Psoas muscle (tissue), 7 donors: ENCODE measurements at regions not wholly inside any gene's neighbourhood (a gene's known extent, or its start where the extent isn't known, plus 50 kb on each side); places are given as distances from the start of the nearest gene placed in this dataset.
A peak's percentile ranks its signal among the peaks of the same experiment; 100 is the strongest.

ENCODE experiments used
- ATAC-seq, 4 donors: fragments of 200-7000 bp; cut with Tn5 transposase; one replicate each; pipeline ENCODE4 v1.9.1; 2020; ENCODE audit warnings: moderate library complexity in 3 of 4, mild to moderate bottlenecking in 2 of 4
- DNase-seq, 2 donors: peaks; one replicate each; pipeline ENCODE4 v3.0.0-alpha.2; 2020
- H3K27ac ChIP-seq: fragments of 200-600 bp; one replicate; pipeline ENCODE4 v1.8.0; 2022
- H3K27me3 ChIP-seq, 3 donors: fragments of 200-600 bp in 1 of 3; one replicate each; pipeline versions ENCODE4 v1.6.1 to v1.8.0; 2013 to 2022; ENCODE audit warnings: low read length in 2 of 3, mild to moderate bottlenecking in 2 of 3, moderate library complexity in 1 of 3; ENCODE audit not compliant: insufficient read depth in 3 of 3
- H3K36me3 ChIP-seq, 2 donors: fragments of 200-600 bp in 1 of 2; one replicate each; pipeline versions ENCODE4 v1.6.1 to v1.8.0; 2013 to 2022; ENCODE audit warnings: low read depth in 1 of 2, mild to moderate bottlenecking in 1 of 2, moderate library complexity in 1 of 2; ENCODE audit not compliant: insufficient read depth in 1 of 2
- H3K4me1 ChIP-seq: fragments of 200-600 bp; one replicate; pipeline ENCODE4 v1.8.0; 2022
- H3K4me3 ChIP-seq: fragments of 200-600 bp; one replicate; pipeline ENCODE4 v1.8.0; 2022; ENCODE audit warnings: mild to moderate bottlenecking
- H3K9me3 ChIP-seq: fragments of 200-600 bp; one replicate; pipeline ENCODE4 v1.8.0; 2022
- WGBS, 3 donors: extraction: QIAGEN DNeasy Blood & Tissue Kit; methylation state at CpG; one replicate each; pipeline versions ENCODE4 v1.1.6 to v1.1.7; 2013; 5-methylcytosine and 5-hydroxymethylcytosine counted together
- intact Hi-C, 2 donors: fragments of 100-400 bp; cut with DNase I; formaldehyde crosslinking; loops; one replicate each; pipeline versions ENCODE4 v1.11.0 to v1.14.2; 2022
- TF ChIP-seq, protein P1 (sequence below): fragments of 200-600 bp; IDR thresholded peaks from one replicate; pipeline ENCODE4 v1.8.0; 2022; ENCODE audit warnings: antibody characterized with exemption
- donor health status: healthy with polysubstance abuse.
- donor health status: DM: no; HTN: no; CAD: no; lungs with moderate emphysema.
- donor health status: Bipolar disorder and iron deficiency.
- donor health status: healthy.
- donor health status: DM: yes; HTN: yes; CAD: no.
- donor health status: DM: no; HTN: no; CAD: no.
- donor health status: DM: yes; HTN: yes; CAD: no.

DNA sequence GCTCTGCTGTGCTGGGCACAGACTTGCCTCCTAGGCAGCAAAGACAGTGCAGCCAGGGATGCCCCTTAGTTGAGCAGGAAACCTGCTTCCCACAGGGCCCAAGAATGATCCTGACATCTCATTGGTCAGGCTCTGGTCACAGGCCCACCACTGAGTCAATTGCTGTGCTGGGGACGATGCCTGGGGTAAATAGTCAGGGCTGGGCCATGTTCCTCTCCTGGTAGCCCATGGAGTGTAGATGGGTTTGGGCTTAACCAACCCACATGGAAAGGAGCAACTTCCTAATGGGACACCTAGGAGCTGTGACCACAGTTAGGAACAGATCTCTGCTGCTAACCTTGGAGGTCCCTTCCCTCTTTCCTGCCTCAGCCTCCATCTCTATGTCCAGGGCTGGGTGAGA lies 212.5 kb upstream of the ZNF536 start:
- no peaks in the 10 kb centered on the region for H3K36me3 ChIP-seq
- ATAC-seq (no peak), DNase-seq (peak in 1 of 2 donors; percentile 19)
- 85 to 100% (median 91%) methylated on average over 1 of the region's 1 CpG for whole genome bisulfite sequencing, 3 donors
- intact Hi-C loops, result no loop called here
- H3K4me3 ChIP-seq, result no peak overlapping the region
- TF ChIP-seq, protein P1, sequence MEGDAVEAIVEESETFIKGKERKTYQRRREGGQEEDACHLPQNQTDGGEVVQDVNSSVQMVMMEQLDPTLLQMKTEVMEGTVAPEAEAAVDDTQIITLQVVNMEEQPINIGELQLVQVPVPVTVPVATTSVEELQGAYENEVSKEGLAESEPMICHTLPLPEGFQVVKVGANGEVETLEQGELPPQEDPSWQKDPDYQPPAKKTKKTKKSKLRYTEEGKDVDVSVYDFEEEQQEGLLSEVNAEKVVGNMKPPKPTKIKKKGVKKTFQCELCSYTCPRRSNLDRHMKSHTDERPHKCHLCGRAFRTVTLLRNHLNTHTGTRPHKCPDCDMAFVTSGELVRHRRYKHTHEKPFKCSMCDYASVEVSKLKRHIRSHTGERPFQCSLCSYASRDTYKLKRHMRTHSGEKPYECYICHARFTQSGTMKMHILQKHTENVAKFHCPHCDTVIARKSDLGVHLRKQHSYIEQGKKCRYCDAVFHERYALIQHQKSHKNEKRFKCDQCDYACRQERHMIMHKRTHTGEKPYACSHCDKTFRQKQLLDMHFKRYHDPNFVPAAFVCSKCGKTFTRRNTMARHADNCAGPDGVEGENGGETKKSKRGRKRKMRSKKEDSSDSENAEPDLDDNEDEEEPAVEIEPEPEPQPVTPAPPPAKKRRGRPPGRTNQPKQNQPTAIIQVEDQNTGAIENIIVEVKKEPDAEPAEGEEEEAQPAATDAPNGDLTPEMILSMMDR, result no peak
- H3K4me1 ChIP-seq, result no peaks in the 10 kb centered on the region
- H3K27me3 ChIP-seq, result peaks cover 0 to 3% (median 0%) of the 10 kb centered on the region in 3 donors
- no peak overlapping the region for H3K27ac ChIP-seq
- H3K9me3 ChIP-seq, result no peaks in the 10 kb centered on the region

DNA sequence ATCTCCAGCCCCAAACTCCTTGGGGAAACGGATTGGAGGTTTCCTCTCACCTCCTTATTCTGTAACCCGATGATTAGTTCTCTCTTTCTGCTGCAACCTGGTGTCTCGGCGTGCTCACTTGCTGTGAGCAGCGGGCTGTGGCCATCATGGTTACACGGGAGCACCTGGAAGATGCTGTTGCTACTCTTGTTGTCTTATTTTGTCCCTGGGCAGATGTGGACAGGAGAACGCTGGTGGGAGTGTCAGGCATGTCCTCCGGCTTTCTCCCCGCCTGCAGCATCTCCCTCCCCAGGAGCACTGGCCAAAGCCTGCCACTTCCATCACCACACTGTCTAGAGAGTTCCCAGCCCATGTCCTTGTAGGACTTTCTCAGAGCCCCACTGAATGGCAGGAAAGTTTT lies 211.8 kb upstream of the ZNF536 start:
- DNase-seq (peak in 1 of 2 donors; percentile 11), ATAC-seq (no peak)
- no peak overlapping the region for H3K4me3 ChIP-seq
- H3K36me3 ChIP-seq, result no peaks in the 10 kb centered on the region
- H3K27ac ChIP-seq, result no peak overlapping the region
- 74 to 85% (median 79%) methylated on average over 9 of the region's 9 CpGs for WGBS, 3 donors
- H3K4me1 ChIP-seq, result no peaks in the 10 kb centered on the region
- intact Hi-C loops, result no loop called here
- H3K27me3 ChIP-seq, result peaks cover 0 to under 1% (median 0%) of the 10 kb centered on the region in 3 donors
- TF ChIP-seq, protein P1, result no peak
- H3K9me3 ChIP-seq, result no peaks in the 10 kb centered on the region

DNA sequence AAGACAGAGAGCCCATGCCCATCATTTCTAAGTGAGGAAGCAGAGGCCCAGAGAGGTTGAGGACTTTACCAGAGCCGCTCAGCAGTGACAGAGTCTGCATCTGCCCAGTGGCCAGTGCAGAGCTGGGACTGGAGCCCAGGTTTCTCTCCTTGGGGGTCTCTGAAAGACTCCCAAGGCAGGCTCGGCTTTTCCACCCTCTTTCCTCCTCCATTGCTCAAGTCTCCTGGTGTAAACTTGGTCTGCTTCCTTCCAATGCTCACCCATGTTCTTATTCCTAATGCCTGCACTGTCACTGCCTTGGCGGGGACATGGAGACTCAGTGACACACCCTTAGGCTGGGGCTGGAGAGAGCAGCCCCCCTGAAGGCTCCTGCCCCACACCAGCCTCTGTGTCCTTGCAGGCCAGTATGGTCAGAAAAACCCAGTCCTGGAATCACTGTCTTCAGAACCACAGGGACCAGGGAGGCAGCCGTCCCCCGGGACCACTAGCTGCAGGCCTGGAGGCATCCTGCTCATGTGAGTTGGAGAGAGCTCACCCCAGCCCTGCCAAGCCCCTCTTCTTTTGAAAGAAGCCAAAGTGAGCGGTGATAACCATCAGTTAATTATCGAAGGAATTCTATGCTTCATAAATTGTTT lies 211.0 kb upstream of the ZNF536 start:
- ATAC-seq (no peak), DNase-seq (peak in 1 of 2 donors; percentile 24)
- 80 to 84% (median 81%) methylated on average over 7 of the region's 7 CpGs for WGBS, 3 donors
- no peaks in the 10 kb centered on the region for H3K9me3 ChIP-seq
- H3K27me3 ChIP-seq, result peaks cover 0 to 2% (median 1%) of the 10 kb centered on the region in 3 donors
- no peak overlapping the region for H3K4me3 ChIP-seq
- intact Hi-C loops, result no loop called here
- TF ChIP-seq, protein P1, result no peak
- no peaks in the 10 kb centered on the region for H3K4me1 ChIP-seq
- no peak overlapping the region for H3K27ac ChIP-seq
- H3K36me3 ChIP-seq, result no peaks in the 10 kb centered on the region

DNA sequence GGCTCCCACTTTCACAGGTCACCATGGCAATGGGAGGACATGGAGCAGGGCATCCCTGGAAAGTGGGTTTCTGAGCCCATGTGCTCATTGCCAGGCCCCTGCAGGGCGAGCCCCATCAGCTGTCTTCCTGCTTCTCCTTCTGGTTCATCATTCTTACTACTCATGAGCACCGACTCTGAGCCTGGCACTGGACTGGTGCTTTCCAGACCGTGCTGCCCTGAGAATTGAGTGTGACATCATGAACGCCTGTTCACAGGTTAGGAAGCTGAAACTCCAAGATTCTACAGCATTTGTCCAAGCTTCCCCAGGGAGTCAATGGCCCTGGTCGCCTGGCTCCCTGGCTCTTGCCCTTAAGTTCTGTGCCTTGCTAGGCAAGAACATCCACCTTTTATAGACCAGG lies 210.4 kb upstream of the ZNF536 start:
- intact Hi-C loops, result no loop called here
- peaks cover 0 to 5% (median 2%) of the 10 kb centered on the region in 3 donors for H3K27me3 ChIP-seq
- ATAC-seq (no peak), DNase-seq (peak in 1 of 2 donors; percentile 3)
- no peaks in the 10 kb centered on the region for H3K9me3 ChIP-seq
- no peak overlapping the region for H3K4me3 ChIP-seq
- no peaks in the 10 kb centered on the region for H3K36me3 ChIP-seq
- H3K4me1 ChIP-seq, result no peaks in the 10 kb centered on the region
- 53 to 81% (median 80%) methylated on average over 5 of the region's 5 CpGs for WGBS, 3 donors
- H3K27ac ChIP-seq, result no peak overlapping the region
- TF ChIP-seq, protein P1, result no peak

DNA sequence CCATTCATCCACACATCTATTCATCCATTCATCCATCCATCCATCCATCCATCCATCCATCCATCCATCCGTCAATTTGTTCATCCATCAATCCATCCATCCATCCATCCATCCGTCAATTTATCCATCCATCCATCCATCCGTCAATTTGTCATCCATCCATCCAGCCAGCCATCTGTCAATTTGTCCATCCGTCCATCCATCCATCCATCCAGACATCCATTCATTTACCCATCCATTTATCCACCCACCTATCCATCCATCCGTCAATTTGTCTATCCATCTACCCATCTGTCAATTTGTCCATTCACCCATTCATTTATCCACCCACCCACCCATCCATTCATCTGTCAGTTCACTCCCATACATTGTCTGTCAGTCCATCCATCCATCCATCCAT lies 209.5 kb upstream of the ZNF536 start:
- H3K36me3 ChIP-seq, result no peaks in the 10 kb centered on the region
- ATAC-seq, result no peak
- H3K27me3 ChIP-seq, result peaks cover 0 to 5% (median 2%) of the 10 kb centered on the region in 3 donors
- TF ChIP-seq, protein P1, result no peak
- H3K27ac ChIP-seq, result no peak overlapping the region
- DNase-seq, result no peak
- H3K4me1 ChIP-seq, result no peaks in the 10 kb centered on the region
- no peak overlapping the region for H3K4me3 ChIP-seq
- no peaks in the 10 kb centered on the region for H3K9me3 ChIP-seq
- WGBS, 3 donors, result 84 to 99% (median 95%) methylated on average over 5 of the region's 5 CpGs
- intact Hi-C loops, result no loop called here
